NB4 (cell line): ENCODE measurements at regions not wholly inside any gene's neighbourhood (a gene's known extent, or its start where the extent isn't known, plus 50 kb on each side); places are given as distances from the start of the nearest gene placed in this dataset.

Experiments
- MYC ChIP-seq: IDR thresholded peaks from 2 replicates; pipeline ENCODE4 v1.6.1; 2011; ENCODE audit warnings: low read depth, low read length
- POLR2A ChIP-seq: IDR thresholded peaks from 2 replicates; pipeline ENCODE4 v1.6.1; 2011; ENCODE audit warnings: mild to moderate bottlenecking; ENCODE audit not compliant: insufficient read length; ENCODE audit errors: extremely low read depth
- TF ChIP-seq, protein P1 (sequence below): IDR thresholded peaks from one replicate; pipeline ENCODE4 v1.5.1; 2012; ENCODE audit warnings: low read depth, low read length
- TF ChIP-seq, protein P2 (sequence below): IDR thresholded peaks from 2 replicates; pipeline ENCODE4 v1.6.1; 2011; ENCODE audit warnings: low read depth, low read length

DNA sequence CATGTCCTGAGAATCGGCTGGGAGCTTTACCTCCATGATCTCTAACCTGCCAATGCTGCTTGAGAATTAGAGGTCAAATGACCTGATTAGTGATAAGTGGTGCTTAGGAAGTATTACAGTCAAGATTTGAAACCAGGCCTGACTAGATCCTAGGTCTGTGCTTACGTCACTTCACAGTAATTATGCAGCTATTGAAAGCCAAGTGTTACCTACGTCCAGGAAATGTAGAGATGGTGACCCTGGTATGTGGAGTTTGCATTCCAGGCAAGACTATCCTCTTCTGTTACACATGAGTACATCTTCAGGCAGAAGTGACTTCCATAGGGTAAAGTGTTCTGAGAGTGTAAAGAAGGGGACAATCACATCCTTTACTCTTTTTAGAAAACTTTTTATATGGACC lies 530.4 kb upstream of the TENM4 start:
- TF ChIP-seq, protein P1, sequence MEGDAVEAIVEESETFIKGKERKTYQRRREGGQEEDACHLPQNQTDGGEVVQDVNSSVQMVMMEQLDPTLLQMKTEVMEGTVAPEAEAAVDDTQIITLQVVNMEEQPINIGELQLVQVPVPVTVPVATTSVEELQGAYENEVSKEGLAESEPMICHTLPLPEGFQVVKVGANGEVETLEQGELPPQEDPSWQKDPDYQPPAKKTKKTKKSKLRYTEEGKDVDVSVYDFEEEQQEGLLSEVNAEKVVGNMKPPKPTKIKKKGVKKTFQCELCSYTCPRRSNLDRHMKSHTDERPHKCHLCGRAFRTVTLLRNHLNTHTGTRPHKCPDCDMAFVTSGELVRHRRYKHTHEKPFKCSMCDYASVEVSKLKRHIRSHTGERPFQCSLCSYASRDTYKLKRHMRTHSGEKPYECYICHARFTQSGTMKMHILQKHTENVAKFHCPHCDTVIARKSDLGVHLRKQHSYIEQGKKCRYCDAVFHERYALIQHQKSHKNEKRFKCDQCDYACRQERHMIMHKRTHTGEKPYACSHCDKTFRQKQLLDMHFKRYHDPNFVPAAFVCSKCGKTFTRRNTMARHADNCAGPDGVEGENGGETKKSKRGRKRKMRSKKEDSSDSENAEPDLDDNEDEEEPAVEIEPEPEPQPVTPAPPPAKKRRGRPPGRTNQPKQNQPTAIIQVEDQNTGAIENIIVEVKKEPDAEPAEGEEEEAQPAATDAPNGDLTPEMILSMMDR: no peak
- TF ChIP-seq POLR2A (no peak), MYC (no peak)
- TF ChIP-seq, protein P2, sequence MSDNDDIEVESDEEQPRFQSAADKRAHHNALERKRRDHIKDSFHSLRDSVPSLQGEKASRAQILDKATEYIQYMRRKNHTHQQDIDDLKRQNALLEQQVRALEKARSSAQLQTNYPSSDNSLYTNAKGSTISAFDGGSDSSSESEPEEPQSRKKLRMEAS: no peak
